PC-3 (cell line): ENCODE measurements at regions not wholly inside any gene's neighbourhood (a gene's known extent, or its start where the extent isn't known, plus 50 kb on each side); places are given as distances from the start of the nearest gene placed in this dataset.

ENCODE experiments used
- ATAC-seq: fragments of 200-7000 bp; cut with Tn5 transposase; 2 replicates; pipeline ENCODE4 v1.9.1; 2020; ENCODE audit warnings: mild to moderate bottlenecking, moderate library complexity
- BruUV-seq: library from RNA; stranded (reverse); fragments of 400-500 nt; replicated peaks from 2 replicates; lab custom pipeline; 2021; lab: Mats Ljungman, UMichigan
- CTCF ChIA-PET: fragments of 300-600 bp; sonication (Branson Sonifier 250); formaldehyde crosslinking; loops from one replicate; lab custom pipeline; 2022; ENCODE audit warnings: antibody characterized with exemption; lab: Charles Lee
- POLR2A ChIA-PET: fragments of 300-600 bp; sonication (Branson Sonifier 250); formaldehyde crosslinking; loops from one replicate; lab custom pipeline; 2022; ENCODE audit warnings: antibody characterized with exemption; ENCODE audit not compliant: unreplicated experiment; lab: Charles Lee
- DNase-seq: peaks from one replicate; pipeline ENCODE4 v3.0.0-alpha.2; 2015
- H2AFZ ChIP-seq: fragments of 300-600 bp; sonication (generic); 2 replicates; pipeline ENCODE4 v1.6.0; 2016; ENCODE audit warnings: antibody characterized with exemption, low read length
- H3F3A ChIP-seq: fragments of 300-600 bp; sonication (generic); one replicate; pipeline ENCODE4 v1.6.0; 2017; ENCODE audit warnings: antibody characterized with exemption, low read length, control low read depth, mild to moderate bottlenecking; ENCODE audit not compliant: unreplicated experiment
- H3K27ac ChIP-seq: fragments of 300-600 bp; sonication (generic); 2 replicates; pipeline ENCODE4 v1.5.1; 2016; ENCODE audit warnings: mild to moderate bottlenecking, low read length
- H3K27me3 ChIP-seq: fragments of 300-600 bp; sonication (generic); 2 replicates; pipeline ENCODE4 v1.6.1; 2016; ENCODE audit warnings: low read length, mixed read lengths
- H3K36me3 ChIP-seq: fragments of 300-600 bp; sonication (generic); 2 replicates; pipeline ENCODE4 v1.6.1; 2016; ENCODE audit warnings: low read depth, mixed run types, low read length, mixed read lengths
- H3K4me1 ChIP-seq: fragments of 300-600 bp; sonication (generic); 2 replicates; pipeline ENCODE4 v1.5.1; 2016; ENCODE audit warnings: low read length; ENCODE audit not compliant: insufficient read depth
- H3K4me2 ChIP-seq: fragments of 300-600 bp; sonication (generic); 2 replicates; pipeline ENCODE4 v1.6.0; 2016; ENCODE audit warnings: low read length
- H3K4me3 ChIP-seq: fragments of 300-600 bp; sonication (generic); 2 replicates; pipeline ENCODE4 v1.5.1; 2016; ENCODE audit warnings: mild to moderate bottlenecking, low read length, mixed read lengths
- H3K79me2 ChIP-seq: fragments of 300-600 bp; sonication (generic); 2 replicates; pipeline ENCODE4 v1.6.1; 2017; ENCODE audit warnings: low read length, mixed read lengths
- H3K9ac ChIP-seq: fragments of 300-600 bp; sonication (generic); 2 replicates; pipeline ENCODE4 v1.6.0; 2016; ENCODE audit warnings: mild to moderate bottlenecking, low read length
- H3K9me2 ChIP-seq: fragments of 300-600 bp; sonication (generic); replicated peaks from 2 replicates; pipeline ENCODE4 v1.6.1; 2016; ENCODE audit warnings: mixed run types, low read length, mixed read lengths
- H3K9me3 ChIP-seq: fragments of 300-600 bp; sonication (generic); 2 replicates; pipeline ENCODE4 v1.6.1; 2016; ENCODE audit warnings: low read length, mixed read lengths
- H4K20me1 ChIP-seq: fragments of 300-600 bp; sonication (generic); 2 replicates; pipeline ENCODE4 v1.6.1; 2016; ENCODE audit warnings: low read length, mixed read lengths
- CTCF ChIP-seq: fragments of 300-600 bp; sonication (generic); conservative IDR thresholded peaks from 2 replicates; pipeline ENCODE4 v1.5.1; 2017; ENCODE audit warnings: antibody characterized with exemption, low read depth, mild to moderate bottlenecking, low read length
- EZH2 ChIP-seq: fragments of 300-600 bp; sonication (generic); IDR thresholded peaks from one replicate; pipeline ENCODE4 v1.6.1; 2017; ENCODE audit warnings: antibody characterized with exemption, mild to moderate bottlenecking, low read length; ENCODE audit not compliant: unreplicated experiment
- EZH2phosphoT487 ChIP-seq: fragments of 300-600 bp; sonication (generic); IDR thresholded peaks from 2 replicates; pipeline ENCODE4 v1.6.1; 2018; ENCODE audit warnings: mild to moderate bottlenecking, antibody characterized with exemption, low read length, borderline replicate concordance
- intact Hi-C: fragments of 100-400 bp; cut with micrococcal nuclease; formaldehyde crosslinking; loops from 2 replicates; pipeline ENCODE4 v1.9.0; 2023

GRCh38 chr2:187220071-187220470, 228.0 kb downstream of the CALCRL start:
- no peaks in the 10 kb centered on the region for H3K4me1 ChIP-seq
- DNase-seq (no peak), ATAC-seq (no peak)
- no peak overlapping the region for H3K27ac ChIP-seq
- no peak overlapping the region for H2AFZ ChIP-seq
- H3K4me2 ChIP-seq = no peak overlapping the region
- H3K79me2 ChIP-seq = no peaks in the 10 kb centered on the region
- H3K36me3 ChIP-seq = no peaks in the 10 kb centered on the region
- POLR2A ChIA-PET = no interaction called here
- no peaks in the 10 kb centered on the region for H3K9me3 ChIP-seq
- H3K9ac ChIP-seq = no peak overlapping the region
- no peaks in the 10 kb centered on the region for H3K9me2 ChIP-seq
- CTCF ChIA-PET = no interaction called here
- TF ChIP-seq CTCF (no peak), EZH2 (no peak), EZH2phosphoT487 (no peak)
- H3F3A ChIP-seq = no peaks in the 10 kb centered on the region
- BruUV-seq = no TSS peak
- H3K27me3 ChIP-seq = no peaks in the 10 kb centered on the region
- H4K20me1 ChIP-seq = no peaks in the 10 kb centered on the region
- intact Hi-C loops = no loop called here
- H3K4me3 ChIP-seq = no peak overlapping the region

- ChIA-PET POLR2A (no interaction called here), CTCF (interaction anchor here (0.6 kb wide), 1 partner anchor 712 kb away, joined by 3 read pairs; no protein-coding TSS in a partner anchor)
- no peaks in the 10 kb centered on the region for H3K9me3 ChIP-seq
- DNase-seq (no peak), ATAC-seq (no peak)
- no peaks in the 10 kb centered on the region for H3K9me2 ChIP-seq
- H3K9ac ChIP-seq = no peak overlapping the region
- no TSS peak for BruUV-seq
- intact Hi-C loops = no loop called here
- no peak overlapping the region for H2AFZ ChIP-seq
- H3K27me3 ChIP-seq = no peaks in the 10 kb centered on the region
- no peaks in the 10 kb centered on the region for H3K4me1 ChIP-seq
- H3K79me2 ChIP-seq = no peaks in the 10 kb centered on the region
- no peaks in the 10 kb centered on the region for H4K20me1 ChIP-seq
- no peak for TF ChIP-seq EZH2
- no peak for TF ChIP-seq EZH2phosphoT487
- no peak for TF ChIP-seq CTCF
- no peaks in the 10 kb centered on the region for H3F3A ChIP-seq
- no peak overlapping the region for H3K4me3 ChIP-seq
- no peaks in the 10 kb centered on the region for H3K36me3 ChIP-seq
- H3K27ac ChIP-seq = no peak overlapping the region
- no peak overlapping the region for H3K4me2 ChIP-seq
These were observed 232.4 kb downstream of the CALCRL start for GRCh38 chr2:187215532-187216240.

GRCh38 chr2:187214306-187214705, 233.7 kb downstream of the CALCRL start:
- Histone ChIP-seq H3F3A (no peaks in the 10 kb centered on the region), H2AFZ (no peak overlapping the region), H3K27me3 (no peaks in the 10 kb centered on the region), H3K4me1 (no peaks in the 10 kb centered on the region), H3K4me3 (no peak overlapping the region), H4K20me1 (no peaks in the 10 kb centered on the region), H3K4me2 (no peak overlapping the region), H3K9ac (no peak overlapping the region), H3K27ac (no peak overlapping the region), H3K79me2 (no peaks in the 10 kb centered on the region), H3K9me3 (no peaks in the 10 kb centered on the region), H3K36me3 (no peaks in the 10 kb centered on the region), H3K9me2 (no peaks in the 10 kb centered on the region)
- no peak for TF ChIP-seq CTCF
- TF ChIP-seq EZH2phosphoT487 = no peak
- no peak for TF ChIP-seq EZH2
- ChIA-PET CTCF (no interaction called here), POLR2A (no interaction called here)
- no TSS peak for BruUV-seq
- intact Hi-C loops = no loop called here
- DNase-seq = no peak
- no peak for ATAC-seq
